Neural progenitor cell (in vitro differentiated cells): ENCODE measurements at regions not wholly inside any gene's neighbourhood (a gene's known extent, or its start where the extent isn't known, plus 50 kb on each side); places are given as distances from the start of the nearest gene placed in this dataset.

Source experiments
- CTCF ChIP-seq: fragments of 200-600 bp; sonication (generic); IDR thresholded peaks from 2 replicates; pipeline ENCODE4 v1.5.1; 2017; ENCODE audit warnings: antibody characterized with exemption, mild to moderate bottlenecking
- EZH2 ChIP-seq: fragments of 200-600 bp; sonication (generic); IDR thresholded peaks from 2 replicates; pipeline ENCODE4 v1.6.1; 2017; ENCODE audit warnings: antibody characterized with exemption, mild to moderate bottlenecking, moderate library complexity
- EZH2phosphoT487 ChIP-seq: fragments of 200-600 bp; sonication (generic); IDR thresholded peaks from 2 replicates; pipeline ENCODE4 v1.6.1; 2017; ENCODE audit warnings: antibody characterized with exemption

GRCh38 chr4:62960415-62960814 is 1448.8 kb downstream of the TECRL start:
- TF ChIP-seq CTCF (no peak), EZH2 (no peak), EZH2phosphoT487 (no peak)
